ENCODE measurements at regions not wholly inside any gene's neighbourhood (a gene's known extent, or its start where the extent isn't known, plus 50 kb on each side); places are given as distances from the start of the nearest gene placed in this dataset.

GRCh38 chr6:15152700-15153099 lies 93.2 kb upstream of the JARID2 start:
- Histone ChIP-seq H3K36me3 (replicated peaks; ENCODE audit: insufficient read depth, low read depth) (no peaks in the 10 kb centered on the region), H3K4me1 (ENCODE audit: insufficient read depth) (peaks cover 8% of the 10 kb centered on the region), H4K20me1 (ENCODE audit: insufficient read depth, poor library complexity, severe bottlenecking) (no peaks in the 10 kb centered on the region), H3K9me3 (ENCODE audit: low read depth) (no peaks in the 10 kb centered on the region), H3K27ac (no peak overlapping the region), H3K27me3 (no peaks in the 10 kb centered on the region), H2AFZ (no peak overlapping the region), H3K4me3 (no peak overlapping the region), H3K4me2 (no peak overlapping the region), H3K79me2 (no peaks in the 10 kb centered on the region), H3K9me2 (replicated peaks; ENCODE audit: insufficient read depth) (no peaks in the 10 kb centered on the region)
- TF ChIP-seq EZH2 (IDR thresholded peaks at IDR 0.05; ENCODE audit: borderline replicate concordance) (no peak), EZH2phosphoT487 (IDR thresholded peaks at IDR 0.05; ENCODE audit: low read depth, severe bottlenecking, unreplicated experiment) (no peak), CTCF (IDR thresholded peaks at IDR 0.05; ENCODE audit: poor library complexity) (no peak)
- DNase-seq (ENCODE audit: low spot score) = no peak
- WGBS (ENCODE audit: low lambda C conversion rate, missing lambda C conversion rate) = 88% methylated on average over 2 of the region's 2 CpGs

DNA sequence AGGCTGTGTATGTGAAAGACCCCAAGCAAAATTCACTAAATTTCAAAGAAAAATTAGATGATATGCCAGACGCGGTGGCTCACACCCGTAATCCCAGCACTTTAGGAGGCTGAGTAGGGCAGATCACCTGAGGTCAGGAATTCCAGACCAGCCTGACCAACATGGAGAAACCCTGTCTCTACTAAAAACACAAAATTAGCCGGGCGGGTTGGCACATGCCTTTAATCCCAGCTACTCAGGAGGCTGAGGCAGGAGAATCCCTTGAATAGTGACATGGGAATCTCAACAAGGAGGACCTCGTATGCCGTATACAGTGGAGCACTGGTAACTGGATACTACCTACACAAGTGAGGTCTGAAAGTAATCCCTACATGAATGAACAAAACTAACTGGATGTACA lies 92.7 kb upstream of the JARID2 start:
- Histone ChIP-seq H3K79me2 (no peaks in the 10 kb centered on the region), H4K20me1 (ENCODE audit: insufficient read depth, poor library complexity, severe bottlenecking) (no peaks in the 10 kb centered on the region), H3K36me3 (replicated peaks; ENCODE audit: insufficient read depth, low read depth) (no peaks in the 10 kb centered on the region), H3K4me2 (no peak overlapping the region), H3K4me1 (ENCODE audit: insufficient read depth) (peaks cover 8% of the 10 kb centered on the region), H3K27ac (no peak overlapping the region), H2AFZ (no peak overlapping the region), H3K4me3 (no peak overlapping the region), H3K9me2 (replicated peaks; ENCODE audit: insufficient read depth) (no peaks in the 10 kb centered on the region), H3K27me3 (no peaks in the 10 kb centered on the region), H3K9me3 (ENCODE audit: low read depth) (no peaks in the 10 kb centered on the region)
- TF ChIP-seq EZH2 (IDR thresholded peaks at IDR 0.05; ENCODE audit: borderline replicate concordance) (no peak), EZH2phosphoT487 (IDR thresholded peaks at IDR 0.05; ENCODE audit: low read depth, severe bottlenecking, unreplicated experiment) (no peak), CTCF (IDR thresholded peaks at IDR 0.05; ENCODE audit: poor library complexity) (no peak)
- 97% methylated on average over 7 of the region's 7 CpGs for WGBS (ENCODE audit: low lambda C conversion rate, missing lambda C conversion rate)
- no peak for DNase-seq (ENCODE audit: low spot score)

- Histone ChIP-seq H4K20me1 (ENCODE audit: insufficient read depth, poor library complexity, severe bottlenecking) (no peaks in the 10 kb centered on the region), H3K4me1 (ENCODE audit: insufficient read depth) (no peaks in the 10 kb centered on the region), H3K9me2 (replicated peaks; ENCODE audit: insufficient read depth) (no peaks in the 10 kb centered on the region), H3K27ac (no peak overlapping the region), H3K36me3 (replicated peaks; ENCODE audit: insufficient read depth, low read depth) (no peaks in the 10 kb centered on the region), H3K27me3 (no peaks in the 10 kb centered on the region), H2AFZ (no peak overlapping the region), H3K9me3 (ENCODE audit: low read depth) (no peaks in the 10 kb centered on the region), H3K4me2 (no peak overlapping the region), H3K79me2 (no peaks in the 10 kb centered on the region), H3K4me3 (no peak overlapping the region)
- 100% methylated on average over 2 of the region's 2 CpGs for WGBS (ENCODE audit: low lambda C conversion rate, missing lambda C conversion rate)
- no peak for DNase-seq (ENCODE audit: low spot score)
- TF ChIP-seq CTCF (IDR thresholded peaks at IDR 0.05; ENCODE audit: poor library complexity) = no peak
- no peak for TF ChIP-seq EZH2 (IDR thresholded peaks at IDR 0.05; ENCODE audit: borderline replicate concordance)
- TF ChIP-seq EZH2phosphoT487 (IDR thresholded peaks at IDR 0.05; ENCODE audit: low read depth, severe bottlenecking, unreplicated experiment) = no peak
Measured at GRCh38 chr6:15157479-15157878, 88.4 kb upstream of the JARID2 start.
